Neural progenitor cell (in vitro differentiated cells): ENCODE measurements at regions not wholly inside any gene's neighbourhood (a gene's known extent, or its start where the extent isn't known, plus 50 kb on each side); places are given as distances from the start of the nearest gene placed in this dataset.

Experiments used
- CTCF ChIP-seq: fragments of 200-600 bp; sonication (generic); IDR thresholded peaks from 2 replicates; pipeline ENCODE4 v1.5.1; 2017; ENCODE audit warnings: antibody characterized with exemption, mild to moderate bottlenecking
- EZH2 ChIP-seq: fragments of 200-600 bp; sonication (generic); IDR thresholded peaks from 2 replicates; pipeline ENCODE4 v1.6.1; 2017; ENCODE audit warnings: antibody characterized with exemption, mild to moderate bottlenecking, moderate library complexity

DNA sequence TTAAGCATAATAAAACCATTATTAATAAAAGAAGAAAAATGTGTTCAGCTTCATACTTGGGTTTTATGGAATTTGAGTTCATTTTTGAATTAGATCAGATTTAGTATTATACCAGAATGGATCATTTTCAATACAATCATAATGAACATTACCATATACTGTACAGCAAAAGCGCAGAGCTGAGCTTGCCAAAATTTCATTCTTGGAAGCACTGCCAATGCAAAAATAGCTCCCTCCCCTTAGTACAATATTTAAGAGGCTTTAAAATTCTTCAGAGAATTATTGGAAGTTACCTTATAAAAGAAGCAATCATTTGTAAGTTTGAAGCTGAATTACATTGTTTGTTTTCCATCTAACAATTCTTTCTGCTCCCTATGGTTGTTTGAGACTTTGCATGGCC, 938.1 kb upstream of the SLC39A10 start:
- TF ChIP-seq EZH2, result no peak
- TF ChIP-seq CTCF, result no peak
